H1 (cell line): ENCODE measurements at regions not wholly inside any gene's neighbourhood (a gene's known extent, or its start where the extent isn't known, plus 50 kb on each side); places are given as distances from the start of the nearest gene placed in this dataset.

Experiments used
- CTCF ChIA-PET: fragments of 300-600 bp; sonication (Branson Sonifier 250); formaldehyde crosslinking; loops from one replicate; lab custom pipeline; 2021; ENCODE audit not compliant: partially characterized antibody; lab: Charles Lee
- POLR2A ChIA-PET: fragments of 300-600 bp; sonication (Branson Sonifier 250); formaldehyde crosslinking; loops from one replicate; lab custom pipeline; 2021; ENCODE audit warnings: inconsistent platforms; ENCODE audit not compliant: partially characterized antibody; lab: Charles Lee
- DNase-seq, 2 experiments: peaks; one replicate each; pipeline versions ENCODE4 v3.0.0 to v3.0.0-alpha.2; 2010 to 2022; ENCODE audit warnings: low spot score in 2 of 2, low read depth in 1 of 2, mixed read lengths in 1 of 2
- FAIRE-seq: peaks from 2 replicates; lab custom pipeline; 2011; peaks lifted over from hg19 to GRCh38; lab: Jason Lieb, UNC
- H2AFZ ChIP-seq: 2 replicates; pipeline ENCODE4 v1.8.1; 2012; ENCODE audit warnings: low read length, inconsistent platforms
- H2AK5ac ChIP-seq: 2 replicates; pipeline ENCODE4 v1.6.1; 2013; ENCODE audit warnings: low read depth, low read length
- H2BK120ac ChIP-seq: replicated peaks from 2 replicates; pipeline ENCODE3; 2013; ENCODE audit warnings: low read depth, low read length, inconsistent platforms
- H2BK12ac ChIP-seq: 2 replicates; pipeline ENCODE4 v1.6.1; 2013; ENCODE audit warnings: low read depth, low read length
- H2BK15ac ChIP-seq: 2 replicates; pipeline ENCODE4 v1.6.1; 2013; ENCODE audit warnings: low read length
- H2BK20ac ChIP-seq: 2 replicates; pipeline ENCODE4 v1.6.1; 2013; ENCODE audit warnings: low read length
- H2BK5ac ChIP-seq: 2 replicates; pipeline ENCODE4 v1.6.1; 2013; ENCODE audit warnings: low read depth, low read length
- H3K14ac ChIP-seq: 2 replicates; pipeline ENCODE4 v1.6.1; 2013; ENCODE audit warnings: inconsistent platforms; ENCODE audit not compliant: insufficient read length
- H3K18ac ChIP-seq: 2 replicates; pipeline ENCODE4 v1.6.1; 2013; ENCODE audit warnings: low read length; ENCODE audit errors: extremely low read depth
- H3K23ac ChIP-seq: 2 replicates; pipeline ENCODE4 v1.6.1; 2013; ENCODE audit warnings: inconsistent platforms; ENCODE audit not compliant: insufficient read length
- H3K23me2 ChIP-seq: 2 replicates; pipeline ENCODE4 v1.6.1; 2013; ENCODE audit warnings: low read depth, low read length
- H3K27ac ChIP-seq: 2 replicates; pipeline ENCODE4 v1.6.1; 2011; ENCODE audit warnings: low read depth, low read length, inconsistent platforms
- H3K27me3 ChIP-seq, 4 experiments: replicated peaks in 1 of 4; 1 replicate in 1 of 4; 2 replicates in 3 of 4; pipeline versions ENCODE4 v1.6.1 to v1.8.1; 2011 to 2013; ENCODE audit warnings: low read length in 3 of 4, mild to moderate bottlenecking in 3 of 4, inconsistent platforms in 2 of 4, mixed read lengths in 2 of 4, moderate library complexity in 1 of 4; ENCODE audit not compliant: control insufficient read depth in 3 of 4, insufficient read depth in 3 of 4; ENCODE audit errors: extremely low read depth in 1 of 4
- H3K36me3 ChIP-seq, 4 experiments: 2 replicates each; pipeline versions ENCODE4 v1.6.1 to v1.8.1; 2011 to 2013; ENCODE audit warnings: mild to moderate bottlenecking in 4 of 4, low read length in 3 of 4, moderate library complexity in 2 of 4, control low read depth in 1 of 4, inconsistent platforms in 1 of 4; ENCODE audit not compliant: insufficient read depth in 4 of 4, control insufficient read depth in 2 of 4
- H3K4ac ChIP-seq: replicated peaks from 2 replicates; pipeline ENCODE3; 2013; ENCODE audit warnings: low read length, low read depth, mixed read lengths, inconsistent platforms; ENCODE audit not compliant: insufficient read length
- H3K4me1 ChIP-seq, 4 experiments: replicated peaks in 1 of 4; 1 replicate in 1 of 4; 2 replicates in 3 of 4; pipeline versions ENCODE4 v1.6.1 to v1.8.1; 2011 to 2013; ENCODE audit warnings: low read length in 3 of 4, inconsistent platforms in 2 of 4, mixed read lengths in 1 of 4; ENCODE audit not compliant: insufficient read depth in 4 of 4, control insufficient read depth in 3 of 4
- H3K4me2 ChIP-seq, 2 experiments: 2 replicates each; pipeline versions ENCODE4 v1.6.1 to v1.8.1; 2011 to 2013; ENCODE audit warnings: low read depth in 2 of 2, low read length in 2 of 2, control low read depth in 1 of 2, inconsistent platforms in 1 of 2, mild to moderate bottlenecking in 1 of 2; ENCODE audit not compliant: insufficient read depth in 1 of 2
- H3K4me3 ChIP-seq, 4 experiments: fragments of 200-600, 300-600 bp in 1 of 4; sonication (generic), shearing (Covaris generic), sonication (Bioruptor Twin) in 1 of 4; 2 replicates each; pipeline versions ENCODE4 v1.5.1 to v1.8.1; 2011 to 2016; ENCODE audit warnings: low read length in 4 of 4, low read depth in 3 of 4, control low read depth in 2 of 4, inconsistent platforms in 2 of 4, mild to moderate bottlenecking in 2 of 4, mixed read lengths in 1 of 4, moderate library complexity in 1 of 4; ENCODE audit not compliant: insufficient read depth in 2 of 4; ENCODE audit errors: extremely low read depth in 1 of 4
- H3K56ac ChIP-seq: replicated peaks from 2 replicates; pipeline ENCODE3; 2013; ENCODE audit warnings: low read depth, mild to moderate bottlenecking, mixed read lengths, low read length, inconsistent platforms; ENCODE audit not compliant: insufficient read length
- H3K79me1 ChIP-seq: 2 replicates; pipeline ENCODE4 v1.6.1; 2013; ENCODE audit warnings: low read depth, low read length, control low read depth
- H3K79me2 ChIP-seq, 2 experiments: 2 replicates each; pipeline versions ENCODE4 v1.6.1 to v1.8.1; 2012 to 2013; ENCODE audit warnings: low read length in 2 of 2, mild to moderate bottlenecking in 2 of 2, inconsistent platforms in 1 of 2; ENCODE audit not compliant: insufficient read depth in 2 of 2, control insufficient read depth in 1 of 2
- H3K9ac ChIP-seq, 4 experiments: replicated peaks in 1 of 4; 1 replicate in 1 of 4; 2 replicates in 3 of 4; pipeline versions ENCODE4 v1.6.1 to v1.8.1; 2011 to 2013; ENCODE audit warnings: low read depth in 3 of 4, low read length in 3 of 4, control low read depth in 2 of 4, mild to moderate bottlenecking in 2 of 4, moderate library complexity in 2 of 4, inconsistent platforms in 1 of 4; ENCODE audit errors: extremely low read depth in 1 of 4
- H3K9me3 ChIP-seq, 2 experiments: 2 replicates each; pipeline versions ENCODE4 v1.6.1 to v1.8.1; 2012 to 2013; ENCODE audit warnings: mild to moderate bottlenecking in 2 of 2, moderate library complexity in 2 of 2, control low read depth in 1 of 2, inconsistent platforms in 1 of 2, low read depth in 1 of 2, low read length in 1 of 2, mixed read lengths in 1 of 2; ENCODE audit not compliant: insufficient read depth in 2 of 2
- H4K20me1 ChIP-seq, 2 experiments: replicated peaks in 1 of 2; 2 replicates each; pipeline versions ENCODE3 to v1.8.1; 2011 to 2013; ENCODE audit warnings: inconsistent platforms in 2 of 2, low read length in 2 of 2, mild to moderate bottlenecking in 1 of 2; ENCODE audit not compliant: insufficient read depth in 2 of 2, control insufficient read depth in 1 of 2
- H4K5ac ChIP-seq: 2 replicates; pipeline ENCODE4 v1.6.1; 2013; ENCODE audit warnings: low read length, low read depth, mixed read lengths, inconsistent platforms; ENCODE audit not compliant: insufficient read length
- H4K8ac ChIP-seq: 2 replicates; pipeline ENCODE4 v1.8.0; 2013; ENCODE audit warnings: mild to moderate bottlenecking, moderate library complexity, low read length, inconsistent platforms; ENCODE audit not compliant: insufficient read depth; ENCODE audit errors: extremely low read depth
- H4K91ac ChIP-seq: replicated peaks from 2 replicates; pipeline ENCODE3; 2013; ENCODE audit warnings: low read length, mixed read lengths, inconsistent platforms; ENCODE audit not compliant: insufficient read length
- ATF3 ChIP-seq: IDR thresholded peaks from 2 replicates; pipeline ENCODE4 v1.6.1; 2011; ENCODE audit warnings: low read depth, mild to moderate bottlenecking, low read length; ENCODE audit not compliant: insufficient read depth
- BRCA1 ChIP-seq: IDR thresholded peaks from 2 replicates; pipeline ENCODE4 v1.6.1; 2012; ENCODE audit warnings: low read depth, low read length, improper control_type of control experiment
- CTBP2 ChIP-seq: IDR thresholded peaks from 2 replicates; pipeline ENCODE4 v1.7.0; 2011; ENCODE audit warnings: borderline replicate concordance, mild to moderate bottlenecking, moderate library complexity, mixed read lengths, low read length; ENCODE audit not compliant: insufficient read depth, insufficient read length
- HDAC6 ChIP-seq: IDR thresholded peaks from one replicate; pipeline ENCODE4 v1.7.1; 2012; ENCODE audit warnings: low read depth, mild to moderate bottlenecking, inconsistent platforms, low read length, moderate library complexity
- KDM4A ChIP-seq: IDR thresholded peaks from one replicate; pipeline ENCODE4 v1.7.1; 2012; ENCODE audit warnings: low read depth, mild to moderate bottlenecking, moderate library complexity, low read length, inconsistent platforms; ENCODE audit not compliant: severe bottlenecking
- MAX ChIP-seq: IDR thresholded peaks from 2 replicates; pipeline ENCODE4 v1.6.1; 2012; ENCODE audit warnings: inconsistent platforms
- POLR2AphosphoS5 ChIP-seq: IDR thresholded peaks from 2 replicates; pipeline ENCODE4 v1.6.1; 2011; ENCODE audit warnings: low read depth, low read length
- RAD21 ChIP-seq, 2 experiments: IDR thresholded peaks in 1 of 2; conservative IDR thresholded peaks in 1 of 2; 2 replicates each; pipeline ENCODE4 v1.6.1; 2011; ENCODE audit warnings: low read depth in 2 of 2, low read length in 2 of 2, improper control_type of control experiment in 1 of 2, inconsistent platforms in 1 of 2, mild to moderate bottlenecking in 1 of 2, moderate library complexity in 1 of 2
- SIX5 ChIP-seq: IDR thresholded peaks from 2 replicates; pipeline ENCODE4 v1.6.1; 2011; ENCODE audit warnings: mild to moderate bottlenecking, low read depth, low read length
- TAF1 ChIP-seq: IDR thresholded peaks from 2 replicates; pipeline ENCODE4 v1.6.1; 2011; ENCODE audit warnings: mild to moderate bottlenecking, low read depth, low read length
- YY1 ChIP-seq: IDR thresholded peaks from 2 replicates; pipeline ENCODE4 v1.6.1; 2011; ENCODE audit warnings: low read depth, mild to moderate bottlenecking, low read length
- ZNF274 ChIP-seq: IDR thresholded peaks from 2 replicates; pipeline ENCODE4 v1.7.0; 2012; ENCODE audit warnings: low read length, borderline replicate concordance; ENCODE audit errors: extremely low read depth
- WGBS, 2 experiments: shearing (Covaris generic) in 1 of 2; methylation state at CpG; one replicate each; pipeline versions ENCODE4 v1.1.6 to v1.1.7; 2013 to 2015; ENCODE audit warnings: low lambda C conversion rate in 2 of 2, mixed read lengths in 2 of 2, inconsistent platforms in 1 of 2, low coverage in 1 of 2, missing lambda C conversion rate in 1 of 2; ENCODE audit not compliant: insufficient replicate concordance in 2 of 2, insufficient coverage in 1 of 2, insufficient read length in 1 of 2; ENCODE audit errors: extremely low coverage in 1 of 2, missing lambda C conversion rate in 1 of 2; 5-methylcytosine and 5-hydroxymethylcytosine counted together

GRCh38 chr13:111515635-111516034 is 195.2 kb downstream of the TEX29 start:
- H3K27me3 ChIP-seq, result no peaks in the 10 kb centered on the region
- no peak overlapping the region for H3K4me3 ChIP-seq
- H3K4me2 ChIP-seq, result no peak overlapping the region
- H4K8ac ChIP-seq, result no peak overlapping the region
- no peak overlapping the region for H2BK20ac ChIP-seq
- H3K14ac ChIP-seq, result no peak overlapping the region
- H3K9me3 ChIP-seq, result no peaks in the 10 kb centered on the region
- no peak overlapping the region for H2BK5ac ChIP-seq
- no peak overlapping the region for H4K5ac ChIP-seq
- peaks cover 0 to 4% (median 1%) of the 10 kb centered on the region in 4 experiments; a peak in 3 of 7 replicates for H3K4me1 ChIP-seq
- peaks cover 0 to 4% of the 10 kb centered on the region in 2 experiments for H4K20me1 ChIP-seq
- no peak for FAIRE-seq
- H3K23me2 ChIP-seq, result peaks cover 5% of the 10 kb centered on the region; the same call in 1 of the 2 replicates
- no peaks in the 10 kb centered on the region for H3K79me2 ChIP-seq
- no peak overlapping the region for H3K27ac ChIP-seq
- H3K4ac ChIP-seq, result no peak overlapping the region
- no peak overlapping the region for H3K9ac ChIP-seq
- H2BK12ac ChIP-seq, result no peak overlapping the region
- POLR2A ChIA-PET, result no interaction called here
- H2AFZ ChIP-seq, result no peak overlapping the region
- no peak overlapping the region for H2AK5ac ChIP-seq
- WGBS, 2 experiments, result 89% methylated on average over 16 of the region's 16 CpGs; no CpG with 5 or more reads in 1 of the 2 experiments
- H3K18ac ChIP-seq, result no peak overlapping the region
- H2BK15ac ChIP-seq, result no peak overlapping the region
- DNase-seq, result no peak
- H2BK120ac ChIP-seq, result no peak overlapping the region
- H3K56ac ChIP-seq, result no peak overlapping the region
- H3K36me3 ChIP-seq, result no peaks in the 10 kb centered on the region
- H4K91ac ChIP-seq, result no peak overlapping the region
- no peaks in the 10 kb centered on the region for H3K79me1 ChIP-seq
- CTCF ChIA-PET, result no interaction called here
- H3K23ac ChIP-seq, result no peak overlapping the region
- TF ChIP-seq TAF1, result no peak
- TF ChIP-seq CTBP2, result no peak
- no peak for TF ChIP-seq MAX
- TF ChIP-seq ZNF274, result no peak
- no peak for TF ChIP-seq KDM4A
- no peak for TF ChIP-seq YY1
- TF ChIP-seq HDAC6, result no peak
- TF ChIP-seq RAD21 (IDR thresholded peaks at IDR 0.05 in 1 of 2, conservative IDR thresholded peaks at IDR 0.05 in 1 of 2; ENCODE audit: low read depth in 2 of 2, low read length in 2 of 2), result no peak
- no peak for TF ChIP-seq ATF3
- no peak for TF ChIP-seq SIX5
- no peak for TF ChIP-seq BRCA1
- no peak for TF ChIP-seq POLR2AphosphoS5
- TF ChIP-seq, all 59 proteins: peak for 0
